H9 (cell line): ENCODE measurements at regions not wholly inside any gene's neighbourhood (a gene's known extent, or its start where the extent isn't known, plus 50 kb on each side); places are given as distances from the start of the nearest gene placed in this dataset.

ENCODE experiments used
- DNase-seq: peaks from one replicate; pipeline ENCODE4 v3.0.0-alpha.2; 2017
- H2AFZ ChIP-seq: one replicate; pipeline ENCODE4 v1.6.1; 2013; ENCODE audit warnings: mild to moderate bottlenecking, low read length, control low read depth, moderate library complexity
- H2AK5ac ChIP-seq: 2 replicates; pipeline ENCODE4 v1.6.1; 2013; ENCODE audit warnings: low read length, control low read depth, mixed read lengths; ENCODE audit not compliant: insufficient read length
- H2BK120ac ChIP-seq: one replicate; pipeline ENCODE4 v1.6.1; 2013; ENCODE audit warnings: low read depth, mild to moderate bottlenecking, low read length, control low read depth, inconsistent platforms; ENCODE audit not compliant: poor library complexity, severe bottlenecking
- H2BK12ac ChIP-seq: 2 replicates; pipeline ENCODE4 v1.6.1; 2013; ENCODE audit warnings: low read length, control low read depth, mixed read lengths, low read depth; ENCODE audit not compliant: insufficient read length
- H2BK15ac ChIP-seq: 2 replicates; pipeline ENCODE4 v1.6.1; 2013; ENCODE audit warnings: low read depth, low read length, control low read depth
- H2BK20ac ChIP-seq: one replicate; pipeline ENCODE4 v1.6.1; 2013; ENCODE audit warnings: low read depth, mild to moderate bottlenecking, low read length, control low read depth, inconsistent platforms; ENCODE audit not compliant: poor library complexity, severe bottlenecking
- H2BK5ac ChIP-seq: 2 replicates; pipeline ENCODE4 v1.6.1; 2013; ENCODE audit warnings: low read length, control low read depth, mixed read lengths; ENCODE audit not compliant: insufficient read length
- H3K14ac ChIP-seq: 2 replicates; pipeline ENCODE4 v1.6.1; 2013; ENCODE audit warnings: low read length, control low read depth; ENCODE audit not compliant: insufficient read depth
- H3K18ac ChIP-seq: 2 replicates; pipeline ENCODE4 v1.6.1; 2013; ENCODE audit warnings: low read depth, mild to moderate bottlenecking, mixed read lengths, low read length, control low read depth; ENCODE audit not compliant: insufficient read length
- H3K23ac ChIP-seq: 2 replicates; pipeline ENCODE4 v1.6.1; 2013; ENCODE audit warnings: low read length, control low read depth, mixed read lengths, low read depth; ENCODE audit not compliant: insufficient read length
- H3K23me2 ChIP-seq: 2 replicates; pipeline ENCODE4 v1.6.1; 2013; ENCODE audit warnings: low read depth, mild to moderate bottlenecking, mixed read lengths, low read length, control low read depth; ENCODE audit not compliant: insufficient read length, poor library complexity, severe bottlenecking
- H3K27ac ChIP-seq: 2 replicates; pipeline ENCODE4 v1.5.1; 2013; ENCODE audit warnings: low read length, control low read depth, mixed read lengths, low read depth; ENCODE audit not compliant: insufficient read length
- H3K27me3 ChIP-seq: 2 replicates; pipeline ENCODE4 v1.6.1; 2013; ENCODE audit warnings: low read length, control low read depth, inconsistent platforms; ENCODE audit not compliant: insufficient read depth
- H3K4ac ChIP-seq: 2 replicates; pipeline ENCODE4 v1.6.1; 2013; ENCODE audit warnings: low read depth, mild to moderate bottlenecking, control low read depth, inconsistent platforms, low read length, moderate library complexity
- H3K4me1 ChIP-seq: 2 replicates; pipeline ENCODE4 v1.6.1; 2013; ENCODE audit warnings: low read length, control low read depth, inconsistent platforms; ENCODE audit not compliant: insufficient read depth
- H3K4me2 ChIP-seq: 2 replicates; pipeline ENCODE4 v1.6.1; 2013; ENCODE audit warnings: low read length, control low read depth, mixed read lengths; ENCODE audit not compliant: insufficient read length, insufficient read depth
- H3K56ac ChIP-seq: 2 replicates; pipeline ENCODE4 v1.6.1; 2013; ENCODE audit warnings: low read depth, mild to moderate bottlenecking, mixed read lengths, low read length, control low read depth; ENCODE audit not compliant: insufficient read length
- H3K79me1 ChIP-seq: 2 replicates; pipeline ENCODE4 v1.6.1; 2013; ENCODE audit warnings: low read depth, mild to moderate bottlenecking, moderate library complexity, low read length, control low read depth, inconsistent platforms; ENCODE audit not compliant: insufficient read depth, poor library complexity, severe bottlenecking
- H3K79me2 ChIP-seq: 2 replicates; pipeline ENCODE4 v1.6.1; 2013; ENCODE audit warnings: low read length, control low read depth, inconsistent platforms; ENCODE audit not compliant: insufficient read depth
- H3K9ac ChIP-seq: 2 replicates; pipeline ENCODE4 v1.6.1; 2013; ENCODE audit warnings: low read length, control low read depth, mixed read lengths; ENCODE audit not compliant: insufficient read length; ENCODE audit errors: extremely low read depth
- H3K9me3 ChIP-seq: one replicate; pipeline ENCODE4 v1.6.1; 2013; ENCODE audit warnings: low read depth, low read length, inconsistent platforms; ENCODE audit not compliant: control insufficient read depth
- H3T11ph ChIP-seq: one replicate; pipeline ENCODE4 v1.6.1; 2013; ENCODE audit warnings: mild to moderate bottlenecking, low read length, control low read depth, inconsistent platforms
- H4K20me1 ChIP-seq: one replicate; pipeline ENCODE4 v1.6.1; 2013; ENCODE audit not compliant: control insufficient read depth, insufficient read length, insufficient read depth
- H4K5ac ChIP-seq: 2 replicates; pipeline ENCODE4 v1.6.1; 2013; ENCODE audit warnings: low read depth, mild to moderate bottlenecking, mixed read lengths, low read length, control low read depth; ENCODE audit not compliant: insufficient read length
- H4K8ac ChIP-seq: replicated peaks from 2 replicates; pipeline ENCODE4 v1.6.1; 2013; ENCODE audit warnings: low read length, control low read depth, mixed read lengths, low read depth; ENCODE audit not compliant: insufficient read length
- H4K91ac ChIP-seq: 2 replicates; pipeline ENCODE4 v1.6.1; 2013; ENCODE audit warnings: low read depth, mild to moderate bottlenecking, moderate library complexity, mixed read lengths, low read length, control low read depth; ENCODE audit not compliant: insufficient read length
- H3K27ac Mint-ChIP-seq, 3 experiments: 2 replicates in 2 of 3; 3 replicates in 1 of 3; pipeline ENCODE4 v1.8.0; 2020 to 2021; ENCODE audit warnings: mixed read lengths in 3 of 3, mild to moderate bottlenecking in 1 of 3, moderate library complexity in 1 of 3
- H3K27me3 Mint-ChIP-seq: 2 replicates; pipeline ENCODE4 v1.8.0; 2021; ENCODE audit warnings: low read depth, mild to moderate bottlenecking, moderate library complexity, mixed read lengths
- H3K36me3 Mint-ChIP-seq, 3 experiments: 2 replicates in 2 of 3; 3 replicates in 1 of 3; pipeline ENCODE4 v1.8.0; 2020 to 2021; ENCODE audit warnings: low read depth in 3 of 3, mixed read lengths in 3 of 3; ENCODE audit not compliant: insufficient read depth in 1 of 3
- H3K4me1 Mint-ChIP-seq, 2 experiments: 2 replicates each; pipeline ENCODE4 v1.8.0; 2020; ENCODE audit warnings: mixed read lengths in 2 of 2
- H3K4me3 Mint-ChIP-seq, 2 experiments: 2 replicates in 1 of 2; 3 replicates in 1 of 2; pipeline ENCODE4 v1.8.0; 2020 to 2021; ENCODE audit warnings: mild to moderate bottlenecking in 2 of 2, mixed read lengths in 2 of 2, moderate library complexity in 1 of 2
- H3K9me3 Mint-ChIP-seq, 2 experiments: 2 replicates in 1 of 2; 3 replicates in 1 of 2; pipeline ENCODE4 v1.8.0; 2020; ENCODE audit warnings: mild to moderate bottlenecking in 2 of 2, mixed read lengths in 2 of 2, moderate library complexity in 1 of 2
- CTCF ChIP-seq: fragments of 200-600 bp; sonication (generic); conservative IDR thresholded peaks from 3 replicates; pipeline ENCODE4 v1.8.0; 2021; ENCODE audit warnings: antibody characterized with exemption, mild to moderate bottlenecking
- WGBS: extraction: QIAGEN DNeasy Blood & Tissue Kit; methylation state at CpG from one replicate; pipeline ENCODE4 v1.1.7; 2013; ENCODE audit warnings: missing lambda C conversion rate, low lambda C conversion rate, mixed read lengths; ENCODE audit not compliant: insufficient read length; ENCODE audit errors: extremely low coverage; 5-methylcytosine and 5-hydroxymethylcytosine counted together

DNA sequence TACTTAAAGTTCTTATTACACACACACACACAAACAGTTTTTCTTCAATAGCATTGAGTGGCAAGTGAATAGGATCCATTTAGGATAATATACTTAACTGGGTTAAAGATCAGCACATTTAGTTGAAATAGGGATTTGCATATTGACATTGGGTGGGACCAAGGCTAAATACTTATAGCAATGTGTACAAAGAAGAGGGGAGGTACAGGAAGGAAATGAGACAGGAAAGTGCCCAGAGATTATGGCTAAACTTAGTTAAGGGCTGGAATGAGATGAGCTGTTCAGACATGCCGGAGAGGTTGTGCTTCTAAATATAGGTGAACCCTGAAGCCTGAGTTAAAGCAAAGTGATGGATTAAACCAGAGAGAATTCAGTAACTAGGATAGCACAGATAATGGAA, 95.1 kb downstream of the LSMEM1 start:
- no peaks in the 10 kb centered on the region for H4K20me1 ChIP-seq
- H3K4me1 ChIP-seq: no peaks in the 10 kb centered on the region
- DNase-seq: no peak
- H3K56ac ChIP-seq: no peak overlapping the region
- H3K27me3 Mint-ChIP-seq: no peaks in the 10 kb centered on the region
- H3K23me2 ChIP-seq: no peaks in the 10 kb centered on the region
- no peaks in the 10 kb centered on the region for H3K9me3 ChIP-seq
- no peak overlapping the region for H2AK5ac ChIP-seq
- no peak overlapping the region for H4K5ac ChIP-seq
- no peak overlapping the region for H4K91ac ChIP-seq
- no peak overlapping the region for H3K23ac ChIP-seq
- no peak overlapping the region for H2BK120ac ChIP-seq
- H2AFZ ChIP-seq: no peak overlapping the region
- peaks cover 0 to 5% of the 10 kb centered on the region in 2 experiments; a peak in 2 of 4 replicates for H3K4me1 Mint-ChIP-seq
- H3K9ac ChIP-seq: no peak overlapping the region
- no peak overlapping the region for H3T11ph ChIP-seq
- H3K79me1 ChIP-seq: no peaks in the 10 kb centered on the region
- no peak for TF ChIP-seq CTCF
- no peak overlapping the region for H2BK5ac ChIP-seq
- H3K27ac Mint-ChIP-seq: no peak overlapping the region
- H4K8ac ChIP-seq: no peak overlapping the region
- WGBS: no CpG with 5 or more reads among the region's 1 CpG
- no peaks in the 10 kb centered on the region; a peak in 1 of 7 replicates for H3K36me3 Mint-ChIP-seq
- H2BK12ac ChIP-seq: no peak overlapping the region
- H3K27ac ChIP-seq: no peak overlapping the region
- H3K79me2 ChIP-seq: no peaks in the 10 kb centered on the region
- H3K18ac ChIP-seq: no peak overlapping the region
- H3K4ac ChIP-seq: no peak overlapping the region
- H3K14ac ChIP-seq: no peak overlapping the region
- no peak overlapping the region for H2BK20ac ChIP-seq
- H2BK15ac ChIP-seq: no peak overlapping the region
- no peak overlapping the region for H3K4me3 Mint-ChIP-seq
- no peak overlapping the region for H3K4me2 ChIP-seq
- no peaks in the 10 kb centered on the region for H3K27me3 ChIP-seq
- H3K9me3 Mint-ChIP-seq: peaks cover 0 to 6% of the 10 kb centered on the region in 2 experiments; a peak in 4 of 5 replicates
